Activated CD4-positive, alpha-beta T cell treated with anti-CD3 and anti-CD28 coated beads for 36 hours (primary cell): ENCODE measurements at regions not wholly inside any gene's neighbourhood (a gene's known extent, or its start where the extent isn't known, plus 50 kb on each side); places are given as distances from the start of the nearest gene placed in this dataset.

Experiments
- ATAC-seq: fragments of 200-7000 bp; cut with Tn5 transposase; one replicate; pipeline ENCODE4 v1.10.0; 2021; ENCODE audit warnings: mild to moderate bottlenecking, moderate library complexity
- CTCF ChIA-PET: fragments of 350-600 bp; sonication (Branson Sonifier 250); formaldehyde crosslinking; loops from one replicate; lab custom pipeline; 2021; ENCODE audit warnings: antibody characterized with exemption; lab: Charles Lee
- POLR2A ChIA-PET: fragments of 350-600 bp; sonication (Branson Sonifier 250); formaldehyde crosslinking; loops from one replicate; lab custom pipeline; 2021; ENCODE audit warnings: antibody characterized with exemption, inconsistent platforms; lab: Charles Lee
- DNase-seq: peaks from one replicate; pipeline ENCODE4 v3.0.0-alpha.2; 2020
- H3K27ac Mint-ChIP-seq: one replicate; pipeline ENCODE4 v1.8.0; 2021; ENCODE audit warnings: mixed read lengths
- H3K27me3 Mint-ChIP-seq: one replicate; pipeline ENCODE4 v1.8.0; 2021; ENCODE audit warnings: mixed read lengths
- H3K36me3 Mint-ChIP-seq: one replicate; pipeline ENCODE4 v1.8.0; 2021; ENCODE audit warnings: low read depth, mixed read lengths
- H3K4me1 Mint-ChIP-seq: one replicate; pipeline ENCODE4 v1.8.0; 2021; ENCODE audit warnings: mixed read lengths
- H3K4me3 Mint-ChIP-seq: one replicate; pipeline ENCODE4 v1.8.0; 2021; ENCODE audit warnings: mild to moderate bottlenecking, moderate library complexity, mixed read lengths
- H3K9me3 Mint-ChIP-seq: one replicate; pipeline ENCODE4 v1.8.0; 2021; ENCODE audit warnings: low read depth, mixed read lengths
- intact Hi-C, 2 experiments: fragments of 100-400 bp; cut with DNase I in 1 of 2; cut with micrococcal nuclease in 1 of 2; formaldehyde crosslinking; loops; one replicate each; pipeline versions ENCODE4 v1.14.2 to v1.15.1; 2022 to 2024; cut with DNase I, micrococcal nuclease

DNA sequence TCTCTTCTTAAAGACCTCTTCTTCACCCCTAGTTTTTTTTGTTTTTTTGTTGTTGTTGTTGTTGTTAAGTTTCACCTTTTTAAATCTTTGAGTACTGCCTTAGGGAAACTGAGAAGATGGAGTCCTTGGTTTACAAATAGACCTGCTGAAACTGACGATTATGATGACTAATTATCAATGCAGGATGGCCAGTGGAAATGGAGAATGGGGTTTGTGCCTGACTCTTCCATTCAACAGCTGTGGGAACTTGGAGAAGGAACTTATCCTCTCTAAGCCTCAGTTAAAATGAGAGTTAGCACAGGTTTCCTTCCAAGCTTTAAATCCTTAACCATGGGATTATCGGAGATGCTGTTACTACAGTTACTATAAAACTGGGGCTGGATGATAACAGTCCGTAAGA lies 66.7 kb upstream of the PNMA1 start:
- ATAC-seq (no peak), DNase-seq (no peak)
- H3K27me3 Mint-ChIP-seq = no peaks in the 10 kb centered on the region
- intact Hi-C loops = no loop called here
- CTCF ChIA-PET = interaction anchor here (0.6 to 2.2 kb wide), 3 partner anchors 8 to 45 kb away, joined by 3 to 6 read pairs (median 3); no protein-coding TSS in a partner anchor
- POLR2A ChIA-PET = interaction anchor here (0.8 to 1.1 kb wide), 2 partner anchors 12 to 25 kb away, joined by 4 to 8 read pairs; no protein-coding TSS in a partner anchor
- peaks cover 65% of the 10 kb centered on the region for H3K4me1 Mint-ChIP-seq
- H3K27ac Mint-ChIP-seq = peak overlapping the region; percentile 21
- H3K36me3 Mint-ChIP-seq = peaks cover 11% of the 10 kb centered on the region
- no peak overlapping the region for H3K4me3 Mint-ChIP-seq
- no peaks in the 10 kb centered on the region for H3K9me3 Mint-ChIP-seq

DNA sequence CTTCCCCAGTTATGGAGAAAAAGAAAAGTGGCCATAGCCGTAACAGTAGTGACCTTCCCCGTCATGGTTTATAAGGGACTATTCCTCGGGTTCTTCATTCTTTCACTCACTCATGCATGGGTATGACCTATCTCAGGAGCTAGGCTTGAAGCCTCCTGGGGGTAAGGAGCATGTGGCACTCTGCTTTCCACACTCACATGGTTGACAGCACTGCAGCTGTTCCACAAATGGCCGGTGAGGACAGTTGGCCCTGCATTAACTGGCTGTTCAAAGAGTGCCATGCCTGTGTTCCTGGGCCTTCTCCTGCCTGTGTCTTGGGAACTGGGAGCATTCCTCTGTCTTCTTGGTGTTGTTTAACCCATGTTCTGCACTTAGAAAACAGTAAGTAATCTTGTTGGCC lies 66.2 kb upstream of the PNMA1 start:
- peak overlapping the region; percentile 30 for H3K27ac Mint-ChIP-seq
- H3K4me1 Mint-ChIP-seq = peaks cover 67% of the 10 kb centered on the region
- H3K9me3 Mint-ChIP-seq = no peaks in the 10 kb centered on the region
- no peak for DNase-seq
- ChIA-PET CTCF (interaction anchor here (0.6 to 0.9 kb wide), 2 partner anchors 44 to 45 kb away, joined by 3 read pairs; no protein-coding TSS in a partner anchor), POLR2A (interaction anchor here (0.8 to 1.1 kb wide), 2 partner anchors 11 to 24 kb away, joined by 4 to 8 read pairs; no protein-coding TSS in a partner anchor)
- H3K4me3 Mint-ChIP-seq = no peak overlapping the region
- ATAC-seq = no peak
- intact Hi-C loops = no loop called here
- peaks cover 9% of the 10 kb centered on the region for H3K36me3 Mint-ChIP-seq
- H3K27me3 Mint-ChIP-seq = no peaks in the 10 kb centered on the region

DNA sequence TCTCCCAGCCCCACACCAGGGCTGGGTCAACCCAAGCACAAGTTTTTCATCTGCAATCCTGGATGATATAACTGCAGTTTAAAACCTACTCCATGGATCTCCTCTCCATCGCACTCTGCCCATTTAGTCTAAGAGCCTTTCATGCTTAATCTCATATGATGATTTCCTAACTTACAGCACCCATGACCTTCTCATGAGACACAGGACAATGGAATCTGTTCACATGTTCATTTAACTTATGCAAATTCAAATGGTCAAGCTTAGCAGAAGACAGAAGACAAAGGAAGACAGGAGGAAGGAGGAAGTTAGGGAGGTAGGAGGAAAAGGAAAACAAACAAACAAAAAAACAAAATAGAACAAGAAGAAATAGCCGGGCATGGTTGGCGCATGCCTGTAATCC lies 64.6 kb upstream of the PNMA1 start:
- Mint-ChIP-seq H3K4me1 (peaks cover 67% of the 10 kb centered on the region), H3K27ac (peak overlapping the region; percentile 32), H3K9me3 (no peaks in the 10 kb centered on the region), H3K4me3 (no peak overlapping the region), H3K36me3 (peaks cover 8% of the 10 kb centered on the region), H3K27me3 (no peaks in the 10 kb centered on the region)
- POLR2A ChIA-PET = interaction anchor here (0.6 kb wide), 1 partner anchor 9 kb away, joined by 5 read pairs; no protein-coding TSS in a partner anchor
- CTCF ChIA-PET = interaction anchor here (1.1 to 2.3 kb wide), 3 partner anchors 10 to 50 kb away, joined by 3 to 14 read pairs (median 7); no protein-coding TSS in a partner anchor
- ATAC-seq (no peak), DNase-seq (no peak)
- intact Hi-C loops = no loop called here

DNA sequence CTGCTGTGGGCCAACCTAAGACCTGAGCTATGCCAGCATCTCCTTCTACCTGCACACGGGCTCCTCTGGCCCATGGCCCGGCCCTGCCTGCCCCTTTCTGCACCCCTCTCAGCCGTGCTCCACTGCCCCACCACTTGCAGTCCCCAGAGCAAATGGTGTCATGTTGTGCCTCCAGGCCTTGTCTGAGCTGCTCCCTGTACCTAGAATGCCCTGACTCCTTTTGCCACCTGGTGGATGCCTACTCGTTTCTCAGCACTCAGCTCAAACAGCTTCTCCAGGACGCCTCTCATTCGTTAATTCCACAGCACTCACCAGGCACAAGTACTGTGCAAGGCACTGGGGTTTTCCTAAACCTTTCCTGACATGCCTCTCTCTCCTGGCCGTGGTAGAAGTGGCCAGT lies 63.2 kb upstream of the PNMA1 start:
- ATAC-seq = peak; percentile 63
- peaks cover 67% of the 10 kb centered on the region for H3K4me1 Mint-ChIP-seq
- intact Hi-C loops = loop anchor here in 1 of 2 experiments (1.0 kb wide), 1 partner anchor 49 kb away; no protein-coding TSS in a partner anchor
- POLR2A ChIA-PET = interaction anchor here (1.2 to 1.4 kb wide), 2 partner anchors 9 to 15 kb away, joined by 4 to 5 read pairs; no protein-coding TSS in a partner anchor
- peaks cover 8% of the 10 kb centered on the region for H3K36me3 Mint-ChIP-seq
- CTCF ChIA-PET = interaction anchor here (0.7 to 2.3 kb wide), 10 partner anchors 8 to 49 kb away, joined by 3 to 14 read pairs (median 4); no protein-coding TSS in a partner anchor
- H3K27me3 Mint-ChIP-seq = no peaks in the 10 kb centered on the region
- H3K27ac Mint-ChIP-seq = peak overlapping the region; percentile 62
- no peaks in the 10 kb centered on the region for H3K9me3 Mint-ChIP-seq
- H3K4me3 Mint-ChIP-seq = no peak overlapping the region
- peak; percentile 48 for DNase-seq

DNA sequence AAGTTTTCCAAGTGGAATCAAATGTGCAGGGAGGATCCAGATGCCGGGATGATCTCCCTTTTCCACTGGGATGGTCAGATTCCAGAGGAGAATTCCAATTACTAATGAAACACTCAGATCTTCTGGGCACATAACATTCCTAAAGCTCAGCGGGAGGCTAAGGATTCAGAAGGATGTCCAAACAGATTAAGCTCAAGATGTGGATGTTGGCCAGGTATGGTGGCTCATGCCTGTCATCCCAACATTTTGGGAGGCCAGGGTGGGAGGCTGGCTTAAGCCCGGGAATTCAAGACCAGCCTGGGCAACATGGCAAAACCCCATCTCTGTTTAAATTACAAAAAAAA lies 62.0 kb upstream of the PNMA1 start:
- POLR2A ChIA-PET = interaction anchor here (1.0 to 1.9 kb wide), 2 partner anchors 9 to 15 kb away, joined by 3 to 10 read pairs; no protein-coding TSS in a partner anchor

DNA sequence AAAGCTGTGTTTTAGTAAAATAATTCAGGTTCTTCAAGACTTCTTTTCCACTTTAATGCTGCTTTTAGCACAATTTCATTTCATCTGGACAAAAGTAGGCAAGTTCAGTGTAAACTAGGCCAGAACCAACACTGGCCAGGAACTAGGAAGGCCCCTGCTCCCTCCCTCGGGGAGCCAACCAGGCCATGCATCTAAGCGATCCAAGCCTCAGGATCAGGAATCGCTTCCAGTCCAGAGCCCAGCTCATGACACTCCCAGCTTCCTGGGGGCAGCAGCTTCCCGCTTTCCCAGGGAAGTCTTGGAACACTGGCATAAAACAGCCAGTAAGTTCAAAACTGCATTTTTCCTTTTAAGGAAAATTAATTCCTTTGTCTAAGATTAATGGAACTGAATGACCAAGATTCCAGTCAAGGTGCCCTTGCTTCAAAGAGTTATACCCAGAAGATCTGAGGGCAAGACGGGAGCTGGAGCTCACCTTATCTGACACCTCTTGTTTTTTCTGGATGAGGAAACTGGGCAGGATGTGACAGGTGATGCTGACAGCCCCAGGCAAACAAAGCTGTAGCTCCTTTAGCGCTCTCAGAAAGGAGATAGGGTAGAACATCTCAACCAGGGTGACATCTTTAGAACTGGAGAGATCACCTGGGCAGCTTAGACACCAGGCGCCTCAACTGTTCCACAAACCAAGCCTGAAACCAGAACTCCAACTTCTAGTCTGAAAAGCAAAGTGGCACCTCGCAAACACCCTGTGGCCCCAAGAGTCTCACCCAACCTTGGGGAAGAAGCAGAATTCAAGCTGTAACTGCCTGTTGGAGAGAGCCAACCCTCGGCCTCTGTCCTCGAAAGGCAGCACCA lies 61.4 kb upstream of the PNMA1 start:
- CTCF ChIA-PET = interaction anchor here (0.8 to 1.8 kb wide), 10 partner anchors 9 to 47 kb away, joined by 3 to 7 read pairs (median 3); a partner anchor contains a TSS
- H3K27ac Mint-ChIP-seq = peak overlapping the region; percentile 38
- no peaks in the 10 kb centered on the region for H3K27me3 Mint-ChIP-seq
- POLR2A ChIA-PET = interaction anchor here (1.0 to 1.9 kb wide), 2 partner anchors 10 to 14 kb away, joined by 3 to 10 read pairs; no protein-coding TSS in a partner anchor
- no peaks in the 10 kb centered on the region for H3K9me3 Mint-ChIP-seq
- no peak overlapping the region for H3K4me3 Mint-ChIP-seq
- intact Hi-C loops = no loop called here
- no peak for DNase-seq
- peaks cover 78% of the 10 kb centered on the region for H3K4me1 Mint-ChIP-seq
- no peak for ATAC-seq
- peaks cover 11% of the 10 kb centered on the region for H3K36me3 Mint-ChIP-seq

More for the DNA sequence above, 62.0 kb upstream of the PNMA1 start:
- peaks cover 77% of the 10 kb centered on the region for H3K4me1 Mint-ChIP-seq
- intact Hi-C loops = no loop called here
- no peak overlapping the region for H3K4me3 Mint-ChIP-seq
- ATAC-seq (no peak), DNase-seq (no peak)
- H3K27ac Mint-ChIP-seq = peak overlapping the region; percentile 38
- no peaks in the 10 kb centered on the region for H3K27me3 Mint-ChIP-seq
- CTCF ChIA-PET = interaction anchor here (0.7 to 2.3 kb wide), 6 partner anchors 9 to 142 kb away, joined by 3 to 14 read pairs (median 5); a partner anchor contains a TSS
- no peaks in the 10 kb centered on the region for H3K9me3 Mint-ChIP-seq
- peaks cover 7% of the 10 kb centered on the region for H3K36me3 Mint-ChIP-seq

DNA sequence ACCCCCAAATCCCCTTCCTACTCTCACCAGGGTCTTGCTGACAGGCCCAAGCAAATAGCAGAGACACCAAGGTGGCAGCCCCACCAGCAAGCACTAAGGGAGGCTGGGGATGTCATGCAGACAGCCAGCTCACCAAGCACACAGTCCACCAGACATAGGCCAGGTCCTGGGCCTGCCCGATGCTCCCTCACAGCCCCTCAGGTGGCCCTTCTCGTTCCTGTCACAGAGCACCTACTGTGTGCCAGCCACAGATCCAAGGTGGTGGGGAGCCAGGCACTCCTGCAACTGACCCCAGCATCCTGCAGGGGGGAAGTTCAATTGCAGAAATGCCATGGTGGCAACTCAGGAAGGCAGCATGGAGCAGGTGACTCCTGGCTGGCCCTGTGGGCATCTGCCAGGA lies 60.5 kb upstream of the PNMA1 start:
- ChIA-PET CTCF (interaction anchor here (1.0 to 1.8 kb wide), 5 partner anchors 17 to 42 kb away, joined by 3 to 4 read pairs (median 3); no protein-coding TSS in a partner anchor), POLR2A (interaction anchor here (1.1 to 1.9 kb wide), 2 partner anchors 11 to 15 kb away, joined by 4 to 10 read pairs; a partner anchor contains a TSS)
- Mint-ChIP-seq H3K9me3 (no peaks in the 10 kb centered on the region), H3K4me1 (peaks cover 81% of the 10 kb centered on the region), H3K4me3 (no peak overlapping the region), H3K27me3 (no peaks in the 10 kb centered on the region), H3K36me3 (peaks cover 5% of the 10 kb centered on the region), H3K27ac (peak overlapping the region; percentile 16)
- no peak for DNase-seq
- ATAC-seq = no peak
- intact Hi-C loops = no loop called here

DNA sequence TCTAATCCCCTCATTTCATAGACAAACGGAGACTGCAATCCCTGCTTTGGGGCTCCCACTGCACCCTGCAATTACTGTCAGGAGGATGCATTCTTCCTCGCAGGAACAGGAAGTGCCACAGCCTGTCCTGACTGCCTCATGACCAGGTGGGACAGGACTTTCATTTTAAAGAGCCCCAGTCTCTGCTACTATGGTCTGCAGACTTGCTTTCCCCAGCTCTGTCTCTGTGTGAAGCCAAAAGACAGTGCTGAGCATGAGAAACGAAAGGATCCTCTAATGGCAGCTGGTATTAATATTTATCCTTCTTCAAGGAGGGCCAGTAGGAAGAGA lies 60.0 kb upstream of the PNMA1 start:
- peaks cover 83% of the 10 kb centered on the region for H3K4me1 Mint-ChIP-seq
- H3K27me3 Mint-ChIP-seq = no peaks in the 10 kb centered on the region
- ChIA-PET POLR2A (interaction anchor here (1.1 to 1.9 kb wide), 3 partner anchors 11 to 14 kb away, joined by 4 to 10 read pairs (median 4); a partner anchor contains a TSS), CTCF (interaction anchor here (1.3 to 1.8 kb wide), 2 partner anchors 27 to 30 kb away, joined by 3 read pairs; no protein-coding TSS in a partner anchor)
- peak overlapping the region; percentile 16 for H3K27ac Mint-ChIP-seq
- no peaks in the 10 kb centered on the region for H3K9me3 Mint-ChIP-seq
- no peak for ATAC-seq
- H3K36me3 Mint-ChIP-seq = peaks cover 5% of the 10 kb centered on the region
- intact Hi-C loops = no loop called here
- H3K4me3 Mint-ChIP-seq = no peak overlapping the region
- DNase-seq = no peak

DNA sequence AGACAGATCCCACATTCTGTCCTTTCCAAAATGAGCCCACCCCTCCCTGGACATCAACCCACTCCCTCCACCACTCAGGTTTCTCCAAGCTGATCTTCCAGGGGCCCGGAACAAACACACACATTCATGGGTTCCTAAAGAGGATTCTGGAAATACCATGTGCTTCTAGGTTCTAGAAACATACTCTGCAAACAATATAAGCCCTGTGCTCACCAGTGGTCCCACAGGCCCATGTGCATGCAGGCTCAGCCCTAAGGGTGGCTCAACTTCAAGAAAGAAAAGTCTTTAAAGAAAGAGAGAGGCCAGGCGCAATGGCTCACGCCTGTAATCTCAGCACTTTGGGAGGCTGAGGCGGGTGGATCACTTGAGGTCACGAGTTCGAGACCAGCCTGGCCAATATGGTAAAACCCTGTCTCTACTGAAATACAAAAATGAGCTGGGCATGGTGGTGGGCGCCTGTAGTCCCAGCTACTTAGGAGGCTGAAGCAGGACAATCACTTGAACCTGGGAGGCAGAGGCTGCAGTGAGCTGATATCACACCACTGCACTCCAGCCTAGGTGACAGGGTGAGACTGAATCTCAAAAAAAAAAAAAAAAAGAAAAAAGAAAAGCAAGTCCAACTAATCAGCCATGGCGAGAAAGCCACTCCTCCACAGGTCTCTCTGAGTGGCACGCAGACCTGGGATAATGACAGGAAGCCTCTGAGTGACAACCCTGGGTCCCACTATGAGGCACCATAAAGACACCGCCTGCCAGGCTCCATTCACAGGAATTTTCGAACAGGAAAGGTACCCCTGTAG lies 59.5 kb upstream of the PNMA1 start:
- H3K36me3 Mint-ChIP-seq = peaks cover 5% of the 10 kb centered on the region
- H3K27ac Mint-ChIP-seq = peak overlapping the region; percentile 35
- ChIA-PET POLR2A (interaction anchor here (1.1 to 3.7 kb wide), 3 partner anchors 11 to 15 kb away, joined by 4 to 22 read pairs (median 4); a partner anchor contains a TSS), CTCF (interaction anchor here (0.6 to 1.9 kb wide), 6 partner anchors 8 to 47 kb away, joined by 3 to 6 read pairs (median 4); no protein-coding TSS in a partner anchor)
- H3K9me3 Mint-ChIP-seq = no peaks in the 10 kb centered on the region
- H3K4me3 Mint-ChIP-seq = no peak overlapping the region
- no peak for DNase-seq
- peaks cover 86% of the 10 kb centered on the region for H3K4me1 Mint-ChIP-seq
- no peaks in the 10 kb centered on the region for H3K27me3 Mint-ChIP-seq
- intact Hi-C loops = no loop called here
- ATAC-seq = no peak

DNA sequence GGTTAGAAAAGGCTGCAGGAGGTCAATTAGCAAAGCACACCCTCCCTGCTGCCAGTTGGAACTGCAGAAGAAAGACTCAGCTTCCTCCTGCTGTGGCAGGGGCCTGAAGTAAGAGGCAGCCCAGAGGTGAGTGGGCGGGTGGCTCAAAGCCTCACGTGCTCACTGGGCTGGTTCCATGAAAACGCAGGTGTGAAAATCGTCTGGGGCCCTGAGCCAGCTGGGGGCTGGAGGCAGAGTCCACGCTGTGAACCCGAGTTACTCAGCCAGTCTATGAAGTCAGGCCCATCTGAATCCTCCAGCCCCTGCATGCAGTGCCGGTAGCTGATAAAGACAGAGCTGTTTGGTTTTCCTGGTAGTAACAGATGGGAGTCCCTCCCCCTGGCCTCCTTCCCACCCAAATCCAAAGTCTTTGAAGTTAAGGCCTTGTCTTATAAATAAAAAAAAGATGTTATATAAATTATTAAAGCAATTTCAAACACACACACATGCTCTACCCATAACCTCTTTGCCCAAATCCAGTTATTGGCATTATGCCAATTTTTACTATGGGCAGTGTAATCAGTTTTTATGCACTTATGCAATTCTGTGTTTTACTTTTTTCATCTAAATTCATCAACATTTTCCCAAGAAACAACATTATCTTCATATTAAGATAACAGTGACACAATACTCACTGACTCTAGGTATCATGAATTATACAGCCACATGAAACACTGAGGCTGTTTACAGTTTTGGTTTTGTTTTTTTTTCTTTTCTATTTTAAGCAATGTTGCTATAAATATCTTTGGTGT lies 57.9 kb upstream of the PNMA1 start:
- POLR2A ChIA-PET = interaction anchor here (0.7 to 3.7 kb wide), 6 partner anchors 9 to 636 kb away, joined by 3 to 22 read pairs (median 5); partner anchors contain the start of gene PSEN1

More for the DNA sequence above, 57.9 kb upstream of the PNMA1 start:
- ATAC-seq = peak; percentile 80
- H3K27me3 Mint-ChIP-seq = no peaks in the 10 kb centered on the region
- peak overlapping the region; percentile 89 for H3K27ac Mint-ChIP-seq
- CTCF ChIA-PET = interaction anchor here (0.6 to 3.3 kb wide), 13 partner anchors 10 to 52 kb away, joined by 3 to 20 read pairs (median 5); a partner anchor contains a TSS
- H3K9me3 Mint-ChIP-seq = no peaks in the 10 kb centered on the region
- H3K4me1 Mint-ChIP-seq = peaks cover 73% of the 10 kb centered on the region
- H3K4me3 Mint-ChIP-seq = peak overlapping the region; percentile 12
- intact Hi-C loops = loop anchor here (1.0 to 2.0 kb wide), 4 partner anchors 12 to 17 kb away; a partner anchor contains a TSS
- peaks cover 5% of the 10 kb centered on the region for H3K36me3 Mint-ChIP-seq
- peak; percentile 90 for DNase-seq
